GM12872 (cell line): ENCODE measurements at regions not wholly inside any gene's neighbourhood (a gene's known extent, or its start where the extent isn't known, plus 50 kb on each side); places are given as distances from the start of the nearest gene placed in this dataset.

Experiments
- TF ChIP-seq, protein P1 (sequence below): IDR thresholded peaks from 3 replicates; pipeline ENCODE4 v1.5.1; 2011; ENCODE audit warnings: low read depth, mild to moderate bottlenecking, low read length, moderate library complexity; ENCODE audit not compliant: insufficient read depth

- TF ChIP-seq, protein P1, sequence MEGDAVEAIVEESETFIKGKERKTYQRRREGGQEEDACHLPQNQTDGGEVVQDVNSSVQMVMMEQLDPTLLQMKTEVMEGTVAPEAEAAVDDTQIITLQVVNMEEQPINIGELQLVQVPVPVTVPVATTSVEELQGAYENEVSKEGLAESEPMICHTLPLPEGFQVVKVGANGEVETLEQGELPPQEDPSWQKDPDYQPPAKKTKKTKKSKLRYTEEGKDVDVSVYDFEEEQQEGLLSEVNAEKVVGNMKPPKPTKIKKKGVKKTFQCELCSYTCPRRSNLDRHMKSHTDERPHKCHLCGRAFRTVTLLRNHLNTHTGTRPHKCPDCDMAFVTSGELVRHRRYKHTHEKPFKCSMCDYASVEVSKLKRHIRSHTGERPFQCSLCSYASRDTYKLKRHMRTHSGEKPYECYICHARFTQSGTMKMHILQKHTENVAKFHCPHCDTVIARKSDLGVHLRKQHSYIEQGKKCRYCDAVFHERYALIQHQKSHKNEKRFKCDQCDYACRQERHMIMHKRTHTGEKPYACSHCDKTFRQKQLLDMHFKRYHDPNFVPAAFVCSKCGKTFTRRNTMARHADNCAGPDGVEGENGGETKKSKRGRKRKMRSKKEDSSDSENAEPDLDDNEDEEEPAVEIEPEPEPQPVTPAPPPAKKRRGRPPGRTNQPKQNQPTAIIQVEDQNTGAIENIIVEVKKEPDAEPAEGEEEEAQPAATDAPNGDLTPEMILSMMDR: no peak
Measured at GRCh38 chr12:125549171-125549570, 483.9 kb downstream of the AACS start.

GRCh38 chr12:125549836-125550235 is 484.6 kb downstream of the AACS start:
- TF ChIP-seq, protein P1: peak; percentile 87

DNA sequence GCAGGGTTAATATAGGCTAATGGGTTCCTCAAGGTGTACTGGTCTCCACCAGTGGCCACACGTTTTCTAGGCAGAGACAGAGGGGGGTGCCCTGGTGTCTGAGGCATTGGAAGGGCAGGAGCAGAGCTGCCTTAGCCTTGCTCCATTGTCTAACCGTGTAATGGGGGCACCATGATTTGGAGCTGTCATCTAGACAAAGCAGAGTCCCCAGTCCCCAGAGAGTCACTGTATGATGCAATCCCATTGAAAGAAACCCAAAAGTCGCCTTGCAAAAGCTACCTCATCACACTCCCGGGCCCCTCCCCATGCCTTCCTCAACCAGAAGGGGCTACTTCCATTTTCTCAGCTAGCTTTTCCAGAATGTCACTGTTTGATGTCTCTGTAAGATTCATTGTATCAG is 487.1 kb downstream of the AACS start:
- TF ChIP-seq, protein P1: no peak

DNA sequence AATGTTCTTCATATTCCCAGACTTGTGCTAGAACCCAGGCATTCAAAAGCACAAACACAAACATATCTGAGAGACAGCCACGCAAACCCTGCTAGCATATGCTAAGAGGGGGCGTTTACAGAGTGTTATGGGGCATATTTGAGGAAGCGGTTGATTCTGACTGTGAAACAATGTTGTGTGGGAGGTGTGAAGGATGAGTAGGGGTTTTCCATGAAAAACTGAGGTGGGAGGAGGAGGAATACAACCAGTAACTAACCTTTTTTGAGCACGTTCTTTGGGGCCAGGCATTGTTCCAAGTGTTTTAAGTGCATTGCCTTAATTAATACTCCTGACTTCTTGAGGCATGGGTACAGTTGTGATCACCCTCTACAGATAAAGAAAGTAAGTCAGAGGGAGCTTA is 499.5 kb downstream of the AACS start:
- TF ChIP-seq, protein P1: no peak

GRCh38 chr12:125567581-125567980 is 502.3 kb downstream of the AACS start:
- TF ChIP-seq, protein P1: no peak

DNA sequence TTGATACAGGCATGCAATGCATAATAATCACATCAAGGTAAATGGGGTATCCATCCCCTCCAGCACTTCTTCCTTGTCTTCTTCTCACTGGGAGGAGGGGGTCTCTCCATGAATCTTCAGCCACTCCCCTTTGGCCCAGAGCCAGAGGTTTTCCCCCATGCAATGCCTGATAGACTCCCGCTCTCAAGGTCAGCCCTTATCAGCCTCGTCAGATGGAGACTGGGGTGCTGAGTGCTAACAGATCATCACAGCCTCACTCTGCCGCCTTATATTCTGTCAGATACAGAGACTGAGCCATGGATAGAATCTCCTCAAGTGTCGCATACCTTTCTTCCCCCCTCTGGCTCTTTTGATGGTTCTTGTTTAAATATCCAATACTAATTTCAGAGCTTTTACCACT is 503.1 kb downstream of the AACS start:
- TF ChIP-seq, protein P1: no peak

DNA sequence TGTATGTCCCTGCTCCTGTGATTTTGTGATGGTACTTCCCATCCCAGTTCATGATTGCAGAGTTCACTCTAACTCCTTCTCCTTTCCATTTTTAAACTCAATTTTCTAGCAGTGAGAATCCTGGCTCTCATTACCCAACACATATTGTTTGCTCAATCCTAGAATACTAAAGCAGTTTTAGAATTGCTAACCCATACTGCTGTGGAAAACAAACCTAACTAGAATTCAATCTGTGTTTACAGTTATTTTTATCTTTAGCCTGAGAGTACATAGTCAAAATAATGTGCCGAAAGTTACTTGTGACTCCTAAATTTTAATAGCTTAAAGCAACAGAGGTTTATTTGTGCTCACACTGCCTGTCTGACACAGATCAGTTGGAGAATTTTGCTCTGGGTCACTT is 508.0 kb downstream of the AACS start:
- TF ChIP-seq, protein P1: no peak

DNA sequence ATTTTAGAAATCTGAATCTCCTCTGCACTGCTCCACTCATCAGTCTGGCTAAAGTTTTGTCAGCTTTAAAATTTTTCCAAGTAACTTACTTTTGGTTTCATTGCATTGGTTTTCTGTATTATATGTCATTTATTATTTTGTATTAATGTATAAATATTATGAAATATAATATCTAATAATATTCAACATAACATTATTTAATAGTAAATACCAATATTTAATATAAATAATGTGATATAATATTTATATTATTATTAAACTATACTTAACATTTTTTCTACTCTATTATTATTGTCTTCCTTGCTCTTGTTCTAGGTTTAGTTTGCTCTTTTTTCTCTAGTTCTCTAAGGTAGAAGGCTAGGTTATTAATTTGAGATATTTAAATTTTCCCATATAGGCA is 512.1 kb downstream of the AACS start:
- TF ChIP-seq, protein P1: no peak
